ENCODE measurements at regions not wholly inside any gene's neighbourhood (a gene's known extent, or its start where the extent isn't known, plus 50 kb on each side); places are given as distances from the start of the nearest gene placed in this dataset.

GRCh38 chr20:9926476-9926875, 87.6 kb upstream of the PAK5 start:
- TF ChIP-seq, protein P1, sequence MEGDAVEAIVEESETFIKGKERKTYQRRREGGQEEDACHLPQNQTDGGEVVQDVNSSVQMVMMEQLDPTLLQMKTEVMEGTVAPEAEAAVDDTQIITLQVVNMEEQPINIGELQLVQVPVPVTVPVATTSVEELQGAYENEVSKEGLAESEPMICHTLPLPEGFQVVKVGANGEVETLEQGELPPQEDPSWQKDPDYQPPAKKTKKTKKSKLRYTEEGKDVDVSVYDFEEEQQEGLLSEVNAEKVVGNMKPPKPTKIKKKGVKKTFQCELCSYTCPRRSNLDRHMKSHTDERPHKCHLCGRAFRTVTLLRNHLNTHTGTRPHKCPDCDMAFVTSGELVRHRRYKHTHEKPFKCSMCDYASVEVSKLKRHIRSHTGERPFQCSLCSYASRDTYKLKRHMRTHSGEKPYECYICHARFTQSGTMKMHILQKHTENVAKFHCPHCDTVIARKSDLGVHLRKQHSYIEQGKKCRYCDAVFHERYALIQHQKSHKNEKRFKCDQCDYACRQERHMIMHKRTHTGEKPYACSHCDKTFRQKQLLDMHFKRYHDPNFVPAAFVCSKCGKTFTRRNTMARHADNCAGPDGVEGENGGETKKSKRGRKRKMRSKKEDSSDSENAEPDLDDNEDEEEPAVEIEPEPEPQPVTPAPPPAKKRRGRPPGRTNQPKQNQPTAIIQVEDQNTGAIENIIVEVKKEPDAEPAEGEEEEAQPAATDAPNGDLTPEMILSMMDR (IDR thresholded peaks at IDR 0.05): no peak
- DNase-seq (ENCODE audit: low spot score): no peak
- no peak overlapping the region for H3K27ac ChIP-seq
- no peak overlapping the region for H3K4me3 ChIP-seq

DNA sequence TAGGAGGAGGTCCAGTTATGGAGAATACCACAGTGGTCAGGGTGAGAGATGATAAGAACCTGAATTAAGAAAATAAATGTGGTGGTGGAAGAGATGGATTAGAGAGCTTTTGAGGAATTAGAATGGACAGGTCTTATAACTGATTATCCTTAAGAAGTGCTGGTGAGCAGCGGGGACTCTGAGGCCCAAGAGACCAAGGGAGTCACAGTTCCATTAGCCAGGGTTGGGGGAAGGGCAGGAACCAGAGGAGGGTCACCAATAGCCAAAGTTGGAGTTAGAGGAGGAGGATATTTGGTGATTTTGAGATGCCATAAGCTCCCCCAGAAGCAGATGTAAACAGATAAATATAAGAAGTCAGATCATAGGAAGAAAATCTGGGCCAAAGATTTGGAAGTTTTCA, 87.1 kb upstream of the PAK5 start:
- no peak for DNase-seq (ENCODE audit: low spot score)
- TF ChIP-seq, protein P1 (IDR thresholded peaks at IDR 0.05): no peak
- H3K27ac ChIP-seq: no peak overlapping the region
- H3K4me3 ChIP-seq: no peak overlapping the region

DNA sequence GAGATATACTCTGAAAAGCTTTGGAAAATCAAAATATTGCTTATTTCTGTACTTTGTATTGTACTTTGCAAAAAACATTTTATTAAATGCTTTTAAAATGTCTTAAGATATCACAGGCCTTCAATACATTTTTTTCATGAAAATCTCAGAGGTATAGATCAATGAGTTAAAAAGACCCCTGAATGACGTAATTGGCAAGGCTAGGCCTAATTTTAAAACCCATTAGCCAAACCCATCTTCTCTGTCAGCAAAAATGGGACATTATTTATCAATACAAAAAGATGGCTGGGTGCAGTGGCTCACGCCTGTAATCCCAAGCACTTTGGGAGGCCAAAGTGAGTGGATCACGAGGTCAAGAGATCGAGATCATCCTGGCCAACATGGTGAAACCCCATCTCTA, 84.8 kb upstream of the PAK5 start:
- Histone ChIP-seq H3K27ac (no peak overlapping the region), H3K4me3 (no peak overlapping the region)
- TF ChIP-seq, protein P1 (IDR thresholded peaks at IDR 0.05): no peak
- no peak for DNase-seq (ENCODE audit: low spot score)

GRCh38 chr20:9920866-9921265, 82.0 kb upstream of the PAK5 start:
- TF ChIP-seq, protein P1 (IDR thresholded peaks at IDR 0.05): no peak
- H3K27ac ChIP-seq: no peak overlapping the region
- DNase-seq (ENCODE audit: low spot score): no peak
- H3K4me3 ChIP-seq: no peak overlapping the region

DNA sequence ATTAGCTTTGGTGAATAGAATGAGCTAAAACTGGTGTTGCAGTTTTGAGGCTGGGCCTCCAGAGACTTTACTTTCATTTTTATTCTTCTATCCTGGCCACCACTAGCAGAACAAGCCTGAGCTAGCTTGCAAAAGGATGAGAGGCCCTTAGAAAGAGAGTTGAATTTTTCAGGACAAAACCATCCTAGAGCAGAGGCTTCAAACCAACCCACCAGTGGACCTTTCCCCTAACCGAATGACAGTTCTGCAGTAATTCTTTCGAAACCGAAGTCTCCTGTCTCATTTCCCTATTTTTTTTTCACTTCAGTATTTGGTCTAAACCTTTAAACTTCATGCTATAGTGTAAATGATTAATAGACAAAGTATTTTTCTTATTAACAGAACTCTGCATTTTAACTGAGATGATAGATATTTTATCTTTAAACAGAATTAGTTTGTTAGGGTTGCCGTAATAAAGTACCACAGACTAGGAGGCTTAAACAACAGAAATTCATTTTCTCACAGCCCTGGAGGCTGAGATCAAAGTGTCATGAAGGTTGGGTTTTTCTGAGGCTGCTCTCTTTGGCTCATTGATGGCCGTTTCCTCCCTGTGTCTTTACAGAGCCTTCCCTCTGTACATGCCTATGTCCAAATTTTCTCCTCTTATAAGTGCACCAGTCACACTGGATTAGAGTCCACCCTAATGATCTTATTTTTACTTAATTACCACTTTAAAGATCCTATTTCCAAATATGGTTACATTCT, 80.6 kb upstream of the PAK5 start:
- H3K4me3 ChIP-seq: no peak overlapping the region
- no peak overlapping the region for H3K27ac ChIP-seq
- TF ChIP-seq, protein P1 (IDR thresholded peaks at IDR 0.05): no peak
- DNase-seq (ENCODE audit: low spot score): no peak

- Histone ChIP-seq H3K27ac (no peak overlapping the region), H3K4me3 (no peak overlapping the region)
- DNase-seq (ENCODE audit: low spot score): no peak
- TF ChIP-seq, protein P1 (IDR thresholded peaks at IDR 0.05): no peak
These were observed 79.5 kb upstream of the PAK5 start for GRCh38 chr20:9918348-9918747.

DNA sequence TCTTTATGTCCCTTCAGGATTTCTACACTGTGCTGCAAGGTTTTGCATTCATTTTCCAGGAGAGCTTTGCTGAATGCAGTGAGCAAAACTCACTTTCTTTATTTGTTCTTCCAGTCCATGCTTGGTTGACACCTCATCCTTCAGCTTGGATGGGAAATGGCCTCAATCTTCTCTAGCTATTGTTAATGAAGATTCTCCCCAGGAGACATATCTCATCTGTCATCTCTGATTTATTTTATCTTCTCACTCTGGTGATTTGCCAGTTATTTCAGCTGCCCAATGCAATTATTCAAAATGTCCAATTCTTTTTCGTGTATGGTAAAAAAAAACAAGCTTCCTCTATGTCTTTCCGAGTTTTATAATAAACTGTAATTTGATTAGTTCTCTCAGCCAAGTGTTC, 77.9 kb upstream of the PAK5 start:
- Histone ChIP-seq H3K27ac (no peak overlapping the region), H3K4me3 (no peak overlapping the region)
- no peak for DNase-seq (ENCODE audit: low spot score)
- TF ChIP-seq, protein P1 (IDR thresholded peaks at IDR 0.05): no peak
